Activated T-helper 17 cell treated with anti-CD3 and anti-CD28 coated beads, Interleukin-2, amount 50 U/mL, for 72 hours (primary cell): ENCODE measurements at regions not wholly inside any gene's neighbourhood (a gene's known extent, or its start where the extent isn't known, plus 50 kb on each side); places are given as distances from the start of the nearest gene placed in this dataset.

Experiments used
- ATAC-seq: fragments of 150-1000 bp; cut with Tn5 transposase; replicated peaks from 2 replicates; pipeline ENCODE4 v1.10.0; 2021; ENCODE audit warnings: mild to moderate bottlenecking, moderate library complexity
- H3K27ac Mint-ChIP-seq: one replicate; pipeline ENCODE4 v1.8.0; 2022; ENCODE audit warnings: mixed read lengths
- H3K27me3 Mint-ChIP-seq: one replicate; pipeline ENCODE4 v1.8.0; 2022; ENCODE audit warnings: mixed read lengths
- H3K36me3 Mint-ChIP-seq: one replicate; pipeline ENCODE4 v1.8.0; 2022; ENCODE audit warnings: low read depth, mild to moderate bottlenecking, mixed read lengths
- H3K4me1 Mint-ChIP-seq: one replicate; pipeline ENCODE4 v1.8.0; 2022; ENCODE audit warnings: mixed read lengths
- H3K4me3 Mint-ChIP-seq: one replicate; pipeline ENCODE4 v1.8.0; 2022; ENCODE audit warnings: mild to moderate bottlenecking, mixed read lengths
- H3K9me3 Mint-ChIP-seq: one replicate; pipeline ENCODE4 v1.8.0; 2022; ENCODE audit warnings: mixed read lengths

- Mint-ChIP-seq H3K4me3 (no peak overlapping the region), H3K9me3 (no peaks in the 10 kb centered on the region), H3K4me1 (no peaks in the 10 kb centered on the region), H3K27me3 (peaks cover 9% of the 10 kb centered on the region), H3K27ac (no peak overlapping the region), H3K36me3 (no peaks in the 10 kb centered on the region)
- ATAC-seq = no peak
Observed at GRCh38 chr17:79280866-79281572, 206.4 kb downstream of the ENGASE start.

GRCh38 chr17:79280010-79280409 is 205.4 kb downstream of the ENGASE start:
- H3K27me3 Mint-ChIP-seq = peaks cover 7% of the 10 kb centered on the region
- no peak overlapping the region for H3K4me3 Mint-ChIP-seq
- ATAC-seq = no peak
- H3K4me1 Mint-ChIP-seq = no peaks in the 10 kb centered on the region
- no peak overlapping the region for H3K27ac Mint-ChIP-seq
- no peaks in the 10 kb centered on the region for H3K9me3 Mint-ChIP-seq
- no peaks in the 10 kb centered on the region for H3K36me3 Mint-ChIP-seq

GRCh38 chr17:79279320-79279719 is 204.7 kb downstream of the ENGASE start:
- H3K27ac Mint-ChIP-seq = no peak overlapping the region
- H3K9me3 Mint-ChIP-seq = no peaks in the 10 kb centered on the region
- H3K4me3 Mint-ChIP-seq = no peak overlapping the region
- no peak for ATAC-seq
- H3K27me3 Mint-ChIP-seq = peaks cover 8% of the 10 kb centered on the region
- H3K36me3 Mint-ChIP-seq = no peaks in the 10 kb centered on the region
- H3K4me1 Mint-ChIP-seq = no peaks in the 10 kb centered on the region

- ATAC-seq = no peak
- Mint-ChIP-seq H3K4me1 (no peaks in the 10 kb centered on the region), H3K36me3 (no peaks in the 10 kb centered on the region), H3K4me3 (no peak overlapping the region), H3K27me3 (peaks cover 13% of the 10 kb centered on the region), H3K27ac (no peak overlapping the region), H3K9me3 (no peaks in the 10 kb centered on the region)
Observed at GRCh38 chr17:79276821-79277220, 202.2 kb downstream of the ENGASE start.

GRCh38 chr17:79273660-79274059 is 199.0 kb downstream of the ENGASE start:
- Mint-ChIP-seq H3K4me3 (no peak overlapping the region), H3K27ac (no peak overlapping the region), H3K9me3 (no peaks in the 10 kb centered on the region), H3K4me1 (no peaks in the 10 kb centered on the region), H3K36me3 (no peaks in the 10 kb centered on the region), H3K27me3 (peaks cover 32% of the 10 kb centered on the region)
- no peak for ATAC-seq

GRCh38 chr17:79272666-79273219 is 198.1 kb downstream of the ENGASE start:
- no peak overlapping the region for H3K27ac Mint-ChIP-seq
- no peak overlapping the region for H3K4me3 Mint-ChIP-seq
- no peaks in the 10 kb centered on the region for H3K4me1 Mint-ChIP-seq
- peaks cover 35% of the 10 kb centered on the region for H3K27me3 Mint-ChIP-seq
- no peak for ATAC-seq
- H3K9me3 Mint-ChIP-seq = no peaks in the 10 kb centered on the region
- no peaks in the 10 kb centered on the region for H3K36me3 Mint-ChIP-seq

- Mint-ChIP-seq H3K4me1 (no peaks in the 10 kb centered on the region), H3K4me3 (no peak overlapping the region), H3K36me3 (no peaks in the 10 kb centered on the region), H3K27ac (no peak overlapping the region), H3K9me3 (no peaks in the 10 kb centered on the region), H3K27me3 (peaks cover 35% of the 10 kb centered on the region)
- no peak for ATAC-seq
Observed at GRCh38 chr17:79272220-79272619, 197.6 kb downstream of the ENGASE start.

GRCh38 chr17:79269620-79270019 is 195.0 kb downstream of the ENGASE start:
- no peaks in the 10 kb centered on the region for H3K36me3 Mint-ChIP-seq
- H3K4me1 Mint-ChIP-seq = no peaks in the 10 kb centered on the region
- H3K27me3 Mint-ChIP-seq = peaks cover 30% of the 10 kb centered on the region
- no peak for ATAC-seq
- no peak overlapping the region for H3K4me3 Mint-ChIP-seq
- no peak overlapping the region for H3K27ac Mint-ChIP-seq
- H3K9me3 Mint-ChIP-seq = no peaks in the 10 kb centered on the region

GRCh38 chr17:79263191-79263590 is 188.6 kb downstream of the ENGASE start:
- H3K4me1 Mint-ChIP-seq = no peaks in the 10 kb centered on the region
- H3K27ac Mint-ChIP-seq = no peak overlapping the region

GRCh38 chr17:79262624-79263023 is 188.0 kb downstream of the ENGASE start:
- H3K4me1 Mint-ChIP-seq = no peaks in the 10 kb centered on the region
- H3K4me3 Mint-ChIP-seq = no peak overlapping the region
- H3K9me3 Mint-ChIP-seq = no peaks in the 10 kb centered on the region
- no peak for ATAC-seq
- H3K27me3 Mint-ChIP-seq = peaks cover 11% of the 10 kb centered on the region
- no peak overlapping the region for H3K27ac Mint-ChIP-seq
- H3K36me3 Mint-ChIP-seq = no peaks in the 10 kb centered on the region

More at GRCh38 chr17:79263191-79263590, 188.6 kb downstream of the ENGASE start:
- H3K36me3 Mint-ChIP-seq = no peaks in the 10 kb centered on the region
- no peak for ATAC-seq
- no peaks in the 10 kb centered on the region for H3K9me3 Mint-ChIP-seq
- peaks cover 9% of the 10 kb centered on the region for H3K27me3 Mint-ChIP-seq
- no peak overlapping the region for H3K4me3 Mint-ChIP-seq

GRCh38 chr17:79261355-79262072 is 186.9 kb downstream of the ENGASE start:
- Mint-ChIP-seq H3K27me3 (peaks cover 14% of the 10 kb centered on the region), H3K4me3 (no peak overlapping the region), H3K4me1 (no peaks in the 10 kb centered on the region), H3K9me3 (no peaks in the 10 kb centered on the region), H3K27ac (no peak overlapping the region), H3K36me3 (no peaks in the 10 kb centered on the region)
- no peak for ATAC-seq

GRCh38 chr17:79258843-79259242 is 184.2 kb downstream of the ENGASE start:
- no peak overlapping the region for H3K4me3 Mint-ChIP-seq
- no peaks in the 10 kb centered on the region for H3K4me1 Mint-ChIP-seq
- H3K27ac Mint-ChIP-seq = no peak overlapping the region
- no peaks in the 10 kb centered on the region for H3K36me3 Mint-ChIP-seq
- H3K27me3 Mint-ChIP-seq = peaks cover 14% of the 10 kb centered on the region
- no peak for ATAC-seq
- no peaks in the 10 kb centered on the region for H3K9me3 Mint-ChIP-seq

- Mint-ChIP-seq H3K27ac (no peak overlapping the region), H3K4me1 (no peaks in the 10 kb centered on the region), H3K27me3 (peaks cover 18% of the 10 kb centered on the region), H3K9me3 (no peaks in the 10 kb centered on the region), H3K36me3 (no peaks in the 10 kb centered on the region), H3K4me3 (no peak overlapping the region)
- no peak for ATAC-seq
Observed at GRCh38 chr17:79258041-79258440, 183.4 kb downstream of the ENGASE start.

- H3K36me3 Mint-ChIP-seq = no peaks in the 10 kb centered on the region
- no peak overlapping the region for H3K4me3 Mint-ChIP-seq
- H3K4me1 Mint-ChIP-seq = no peaks in the 10 kb centered on the region
- H3K9me3 Mint-ChIP-seq = no peaks in the 10 kb centered on the region
- peaks cover 36% of the 10 kb centered on the region for H3K27me3 Mint-ChIP-seq
- H3K27ac Mint-ChIP-seq = no peak overlapping the region
- no peak for ATAC-seq
Observed at GRCh38 chr17:79255926-79256585, 181.4 kb downstream of the ENGASE start.

GRCh38 chr17:79255456-79255855 is 180.8 kb downstream of the ENGASE start:
- H3K9me3 Mint-ChIP-seq = no peaks in the 10 kb centered on the region
- no peaks in the 10 kb centered on the region for H3K4me1 Mint-ChIP-seq
- peaks cover 38% of the 10 kb centered on the region for H3K27me3 Mint-ChIP-seq
- H3K4me3 Mint-ChIP-seq = no peak overlapping the region
- ATAC-seq = no peak
- no peak overlapping the region for H3K27ac Mint-ChIP-seq
- no peaks in the 10 kb centered on the region for H3K36me3 Mint-ChIP-seq
